Endothelial cell (in vitro differentiated cells): ENCODE measurements at regions not wholly inside any gene's neighbourhood (a gene's known extent, or its start where the extent isn't known, plus 50 kb on each side); places are given as distances from the start of the nearest gene placed in this dataset.

ENCODE experiments used
- DNase-seq: peaks from one replicate; pipeline ENCODE4 v3.0.0; 2021; ENCODE audit warnings: low spot score
- H3K27ac Mint-ChIP-seq: one replicate; pipeline ENCODE4 v1.8.0; 2021; ENCODE audit warnings: mixed read lengths, inconsistent platforms; ENCODE audit not compliant: unreplicated experiment
- H3K27me3 Mint-ChIP-seq: one replicate; pipeline ENCODE4 v1.8.0; 2021; ENCODE audit warnings: mild to moderate bottlenecking, moderate library complexity, mixed read lengths, inconsistent platforms; ENCODE audit not compliant: unreplicated experiment
- H3K36me3 Mint-ChIP-seq: one replicate; pipeline ENCODE4 v1.8.0; 2021; ENCODE audit warnings: mild to moderate bottlenecking, low read depth, mixed read lengths, inconsistent platforms; ENCODE audit not compliant: unreplicated experiment
- H3K4me1 Mint-ChIP-seq: one replicate; pipeline ENCODE4 v1.8.0; 2021; ENCODE audit warnings: mild to moderate bottlenecking, mixed read lengths, inconsistent platforms; ENCODE audit not compliant: unreplicated experiment
- H3K4me3 Mint-ChIP-seq: one replicate; pipeline ENCODE4 v1.8.0; 2021; ENCODE audit warnings: mild to moderate bottlenecking, mixed read lengths, inconsistent platforms; ENCODE audit not compliant: unreplicated experiment
- H3K9me3 Mint-ChIP-seq: one replicate; pipeline ENCODE4 v1.8.0; 2021; ENCODE audit warnings: mixed read lengths, inconsistent platforms; ENCODE audit not compliant: unreplicated experiment
- TF ChIP-seq, protein P1 (sequence below): fragments of 200-600 bp; sonication (generic); IDR thresholded peaks from one replicate; pipeline ENCODE4 v1.5.0; 2021; ENCODE audit warnings: antibody characterized with exemption; ENCODE audit not compliant: unreplicated experiment

GRCh38 chr14:27079716-27080115 lies 481.9 kb upstream of the NOVA1 start:
- H3K9me3 Mint-ChIP-seq: no peaks in the 10 kb centered on the region
- no peak overlapping the region for H3K27ac Mint-ChIP-seq
- TF ChIP-seq, protein P1, sequence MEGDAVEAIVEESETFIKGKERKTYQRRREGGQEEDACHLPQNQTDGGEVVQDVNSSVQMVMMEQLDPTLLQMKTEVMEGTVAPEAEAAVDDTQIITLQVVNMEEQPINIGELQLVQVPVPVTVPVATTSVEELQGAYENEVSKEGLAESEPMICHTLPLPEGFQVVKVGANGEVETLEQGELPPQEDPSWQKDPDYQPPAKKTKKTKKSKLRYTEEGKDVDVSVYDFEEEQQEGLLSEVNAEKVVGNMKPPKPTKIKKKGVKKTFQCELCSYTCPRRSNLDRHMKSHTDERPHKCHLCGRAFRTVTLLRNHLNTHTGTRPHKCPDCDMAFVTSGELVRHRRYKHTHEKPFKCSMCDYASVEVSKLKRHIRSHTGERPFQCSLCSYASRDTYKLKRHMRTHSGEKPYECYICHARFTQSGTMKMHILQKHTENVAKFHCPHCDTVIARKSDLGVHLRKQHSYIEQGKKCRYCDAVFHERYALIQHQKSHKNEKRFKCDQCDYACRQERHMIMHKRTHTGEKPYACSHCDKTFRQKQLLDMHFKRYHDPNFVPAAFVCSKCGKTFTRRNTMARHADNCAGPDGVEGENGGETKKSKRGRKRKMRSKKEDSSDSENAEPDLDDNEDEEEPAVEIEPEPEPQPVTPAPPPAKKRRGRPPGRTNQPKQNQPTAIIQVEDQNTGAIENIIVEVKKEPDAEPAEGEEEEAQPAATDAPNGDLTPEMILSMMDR: no peak
- no peaks in the 10 kb centered on the region for H3K36me3 Mint-ChIP-seq
- DNase-seq: no peak
- no peak overlapping the region for H3K4me3 Mint-ChIP-seq
- H3K27me3 Mint-ChIP-seq: no peaks in the 10 kb centered on the region
- no peaks in the 10 kb centered on the region for H3K4me1 Mint-ChIP-seq

DNA sequence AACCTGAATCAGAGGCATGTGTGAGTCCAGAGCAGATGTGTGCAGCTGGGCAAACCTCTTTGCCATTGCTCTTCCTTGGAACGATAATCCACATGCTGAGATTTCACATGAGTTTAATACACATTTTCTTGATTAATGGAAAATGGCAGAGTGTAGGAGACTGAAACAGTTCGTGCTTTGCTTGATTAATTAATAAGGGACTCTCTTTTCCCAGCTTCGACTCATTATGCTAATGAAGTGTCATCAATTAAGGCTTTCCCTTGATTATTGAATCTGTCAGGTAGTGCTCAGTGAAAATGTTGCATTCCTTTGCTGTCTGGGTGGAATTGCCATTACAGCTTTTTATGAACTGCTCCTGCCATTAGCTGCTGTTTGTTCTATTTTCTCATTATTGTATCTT lies 487.7 kb upstream of the NOVA1 start:
- Mint-ChIP-seq H3K9me3 (no peaks in the 10 kb centered on the region), H3K27ac (no peak overlapping the region), H3K4me3 (no peak overlapping the region), H3K27me3 (no peaks in the 10 kb centered on the region), H3K4me1 (no peaks in the 10 kb centered on the region), H3K36me3 (no peaks in the 10 kb centered on the region)
- no peak for DNase-seq
- TF ChIP-seq, protein P1: no peak

DNA sequence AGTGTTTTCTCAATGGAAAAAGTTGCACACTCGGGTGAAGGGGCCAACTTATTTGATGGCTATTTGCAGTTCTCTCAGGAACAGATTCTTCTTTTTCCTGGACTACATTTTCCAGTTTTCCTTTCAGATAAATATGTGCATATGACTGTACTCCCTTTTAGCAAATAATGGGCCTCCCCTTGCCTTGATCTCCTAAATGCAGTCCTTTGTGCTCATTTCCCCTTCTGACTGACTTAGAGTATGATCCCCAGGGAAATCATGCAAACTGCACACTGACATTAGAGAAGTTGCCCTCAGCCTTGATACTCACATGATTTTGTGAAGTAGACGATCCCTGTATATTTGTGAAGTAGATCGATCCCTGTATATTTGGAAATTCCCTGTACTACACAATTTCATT lies 492.9 kb upstream of the NOVA1 start:
- Mint-ChIP-seq H3K9me3 (no peaks in the 10 kb centered on the region), H3K4me3 (no peak overlapping the region), H3K27ac (no peak overlapping the region), H3K36me3 (no peaks in the 10 kb centered on the region), H3K27me3 (no peaks in the 10 kb centered on the region), H3K4me1 (no peaks in the 10 kb centered on the region)
- TF ChIP-seq, protein P1: no peak
- DNase-seq: no peak

DNA sequence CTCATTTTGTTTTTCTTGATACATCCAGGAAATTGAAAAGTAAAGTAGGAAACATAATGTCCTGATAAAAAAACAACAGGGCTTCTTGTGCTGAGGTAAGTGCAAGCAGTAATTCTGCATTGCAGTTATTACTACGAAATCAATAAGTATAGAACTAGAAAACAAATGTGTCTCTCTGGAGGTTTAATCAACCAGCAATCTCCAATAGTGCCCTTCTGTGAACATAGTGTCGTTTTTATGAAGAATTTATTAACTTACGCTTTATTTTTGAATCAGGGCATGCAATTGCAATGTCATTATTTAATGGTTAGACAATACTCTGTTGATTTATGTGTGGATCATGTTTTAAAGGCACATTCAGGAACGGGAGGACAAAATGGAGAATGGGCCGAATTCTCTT lies 494.1 kb upstream of the NOVA1 start:
- TF ChIP-seq, protein P1: no peak
- Mint-ChIP-seq H3K27ac (no peak overlapping the region), H3K36me3 (no peaks in the 10 kb centered on the region), H3K4me3 (no peak overlapping the region), H3K9me3 (no peaks in the 10 kb centered on the region), H3K27me3 (no peaks in the 10 kb centered on the region), H3K4me1 (no peaks in the 10 kb centered on the region)
- DNase-seq: no peak

GRCh38 chr14:27096091-27096490 lies 498.3 kb upstream of the NOVA1 start:
- no peak for DNase-seq
- Mint-ChIP-seq H3K27ac (no peak overlapping the region), H3K36me3 (no peaks in the 10 kb centered on the region), H3K27me3 (no peaks in the 10 kb centered on the region), H3K4me3 (no peak overlapping the region), H3K4me1 (no peaks in the 10 kb centered on the region), H3K9me3 (no peaks in the 10 kb centered on the region)
- TF ChIP-seq, protein P1: no peak
